HAP-1 (cell line): ENCODE measurements at regions not wholly inside any gene's neighbourhood (a gene's known extent, or its start where the extent isn't known, plus 50 kb on each side); places are given as distances from the start of the nearest gene placed in this dataset.

Experiments used
- DNase-seq, 2 experiments: peaks; one replicate each; pipeline ENCODE4 v3.0.0-alpha.2; 2016 to 2020; ENCODE audit warnings: low spot score in 2 of 2
- H3K27me3 ChIP-seq: fragments of 250-450 bp; sonication (Bioruptor Pico); 2 replicates; pipeline ENCODE4 v1.5.1; 2020; ENCODE audit warnings: low read depth, mild to moderate bottlenecking, moderate library complexity
- H3K36me3 ChIP-seq: fragments of 250-450 bp; sonication (Bioruptor Pico); replicated peaks from 2 replicates; pipeline ENCODE4 v1.5.1; 2020; ENCODE audit warnings: mild to moderate bottlenecking
- H3K4me1 ChIP-seq: fragments of 250-450 bp; sonication (Bioruptor Pico); 2 replicates; pipeline ENCODE4 v1.5.1; 2020; ENCODE audit warnings: mild to moderate bottlenecking
- H3K4me3 ChIP-seq: fragments of 250-450 bp; sonication (Bioruptor Pico); 2 replicates; pipeline ENCODE4 v1.5.1; 2020; ENCODE audit warnings: mild to moderate bottlenecking, moderate library complexity
- H3K9me3 ChIP-seq: fragments of 250-450 bp; sonication (Bioruptor Pico); 2 replicates; pipeline ENCODE4 v1.5.1; 2020; ENCODE audit warnings: mild to moderate bottlenecking, moderate library complexity
- in situ Hi-C: fragments of 300-500 bp; cut with MboI; formaldehyde crosslinking; loops from 3 replicates; pipeline ENCODE4 v1.14.3; 2020; ENCODE audit warnings: low sequenced_read_pairs, inconsistent platforms, mixed read lengths

- H3K27me3 ChIP-seq, result no peaks in the 10 kb centered on the region
- H3K9me3 ChIP-seq, result no peaks in the 10 kb centered on the region
- in situ Hi-C loops, result no loop called here
- H3K4me3 ChIP-seq, result no peak overlapping the region
- no peaks in the 10 kb centered on the region for H3K4me1 ChIP-seq
- no peak for DNase-seq
- H3K36me3 ChIP-seq, result no peaks in the 10 kb centered on the region
These were observed 80.3 kb upstream of the STMND1 start for GRCh38 chr6:17021539-17021889.

- Histone ChIP-seq H3K4me3 (no peak overlapping the region), H3K27me3 (no peaks in the 10 kb centered on the region)
These were observed 80.8 kb upstream of the STMND1 start for GRCh38 chr6:17020889-17021538.

GRCh38 chr6:17018425-17018824 lies 83.4 kb upstream of the STMND1 start:
- no peaks in the 10 kb centered on the region for H3K4me1 ChIP-seq
- no peaks in the 10 kb centered on the region for H3K36me3 ChIP-seq
- DNase-seq, result no peak
- in situ Hi-C loops, result no loop called here
- no peaks in the 10 kb centered on the region for H3K9me3 ChIP-seq
- H3K4me3 ChIP-seq, result no peak overlapping the region
- H3K27me3 ChIP-seq, result no peaks in the 10 kb centered on the region

More at GRCh38 chr6:17020889-17021538, 80.8 kb upstream of the STMND1 start:
- no peaks in the 10 kb centered on the region for H3K36me3 ChIP-seq
- in situ Hi-C loops, result no loop called here
- no peaks in the 10 kb centered on the region for H3K4me1 ChIP-seq
- no peak for DNase-seq
- no peaks in the 10 kb centered on the region for H3K9me3 ChIP-seq

GRCh38 chr6:17017416-17017815 lies 84.4 kb upstream of the STMND1 start:
- in situ Hi-C loops, result no loop called here
- Histone ChIP-seq H3K9me3 (no peaks in the 10 kb centered on the region), H3K36me3 (no peaks in the 10 kb centered on the region), H3K4me3 (no peak overlapping the region), H3K4me1 (peaks cover 5% of the 10 kb centered on the region; the same call in 1 of the 2 replicates), H3K27me3 (no peaks in the 10 kb centered on the region)
- no peak for DNase-seq

- Histone ChIP-seq H3K4me1 (peaks cover 8% of the 10 kb centered on the region), H3K4me3 (no peak overlapping the region), H3K9me3 (no peaks in the 10 kb centered on the region), H3K36me3 (no peaks in the 10 kb centered on the region), H3K27me3 (no peaks in the 10 kb centered on the region)
- no peak for DNase-seq
- in situ Hi-C loops, result no loop called here
These were observed 86.1 kb upstream of the STMND1 start for GRCh38 chr6:17015551-17016381.

- H3K4me1 ChIP-seq, result peaks cover 8% of the 10 kb centered on the region
- no peak overlapping the region for H3K4me3 ChIP-seq
- in situ Hi-C loops, result no loop called here
- no peaks in the 10 kb centered on the region for H3K27me3 ChIP-seq
- DNase-seq, result no peak
- no peaks in the 10 kb centered on the region for H3K9me3 ChIP-seq
- no peaks in the 10 kb centered on the region for H3K36me3 ChIP-seq
These were observed 86.7 kb upstream of the STMND1 start for GRCh38 chr6:17015144-17015543.

- H3K9me3 ChIP-seq, result no peaks in the 10 kb centered on the region
- no peak for DNase-seq
- in situ Hi-C loops, result no loop called here
- H3K4me3 ChIP-seq, result no peak overlapping the region
- H3K36me3 ChIP-seq, result no peaks in the 10 kb centered on the region
- peaks cover 8% of the 10 kb centered on the region for H3K4me1 ChIP-seq
- no peaks in the 10 kb centered on the region for H3K27me3 ChIP-seq
These were observed 88.1 kb upstream of the STMND1 start for GRCh38 chr6:17013701-17014100.

- in situ Hi-C loops, result no loop called here
These were observed 89.2 kb upstream of the STMND1 start for GRCh38 chr6:17012421-17013225.

GRCh38 chr6:17011985-17012384 lies 89.9 kb upstream of the STMND1 start:
- Histone ChIP-seq H3K27me3 (no peaks in the 10 kb centered on the region), H3K9me3 (no peaks in the 10 kb centered on the region; the same call in 1 of the 2 replicates), H3K36me3 (no peaks in the 10 kb centered on the region), H3K4me1 (peaks cover 8% of the 10 kb centered on the region), H3K4me3 (no peak overlapping the region)
- DNase-seq, result no peak
- in situ Hi-C loops, result no loop called here

More at GRCh38 chr6:17012421-17013225, 89.2 kb upstream of the STMND1 start:
- no peaks in the 10 kb centered on the region for H3K27me3 ChIP-seq
- H3K4me1 ChIP-seq, result peaks cover 8% of the 10 kb centered on the region
- H3K4me3 ChIP-seq, result no peak overlapping the region
- no peaks in the 10 kb centered on the region for H3K9me3 ChIP-seq
- peak; percentile 55 to 63 for DNase-seq
- H3K36me3 ChIP-seq, result no peaks in the 10 kb centered on the region

- H3K9me3 ChIP-seq, result no peaks in the 10 kb centered on the region; the same call in 1 of the 2 replicates
- in situ Hi-C loops, result no loop called here
- H3K4me3 ChIP-seq, result no peak overlapping the region
- peaks cover 7% of the 10 kb centered on the region for H3K4me1 ChIP-seq
- no peaks in the 10 kb centered on the region for H3K36me3 ChIP-seq
- no peak for DNase-seq
- H3K27me3 ChIP-seq, result peaks cover 10% of the 10 kb centered on the region
These were observed 94.1 kb upstream of the STMND1 start for GRCh38 chr6:17007749-17008148.

GRCh38 chr6:17006543-17006942 lies 95.3 kb upstream of the STMND1 start:
- H3K27me3 ChIP-seq, result peaks cover 14% of the 10 kb centered on the region
- in situ Hi-C loops, result no loop called here
- no peak for DNase-seq

GRCh38 chr6:17004269-17004668 lies 97.6 kb upstream of the STMND1 start:
- H3K4me1 ChIP-seq, result no peaks in the 10 kb centered on the region
- in situ Hi-C loops, result no loop called here

More at GRCh38 chr6:17006543-17006942, 95.3 kb upstream of the STMND1 start:
- Histone ChIP-seq H3K9me3 (no peaks in the 10 kb centered on the region; the same call in 1 of the 2 replicates), H3K36me3 (no peaks in the 10 kb centered on the region), H3K4me3 (no peak overlapping the region), H3K4me1 (no peaks in the 10 kb centered on the region)

GRCh38 chr6:17002123-17002522 lies 99.7 kb upstream of the STMND1 start:
- no peaks in the 10 kb centered on the region for H3K36me3 ChIP-seq
- no peaks in the 10 kb centered on the region; the same call in 1 of the 2 replicates for H3K9me3 ChIP-seq
- no peak overlapping the region for H3K4me3 ChIP-seq
- H3K4me1 ChIP-seq, result no peaks in the 10 kb centered on the region
- no peak for DNase-seq
- in situ Hi-C loops, result no loop called here
- H3K27me3 ChIP-seq, result peaks cover 21% of the 10 kb centered on the region

More at GRCh38 chr6:17004269-17004668, 97.6 kb upstream of the STMND1 start:
- DNase-seq, result no peak
- H3K27me3 ChIP-seq, result peaks cover 18% of the 10 kb centered on the region
- no peaks in the 10 kb centered on the region; the same call in 1 of the 2 replicates for H3K9me3 ChIP-seq
- H3K36me3 ChIP-seq, result no peaks in the 10 kb centered on the region
- H3K4me3 ChIP-seq, result no peak overlapping the region
